Breast epithelium (tissue), 3 donors: ENCODE measurements at regions not wholly inside any gene's neighbourhood (a gene's known extent, or its start where the extent isn't known, plus 50 kb on each side); places are given as distances from the start of the nearest gene placed in this dataset.

ENCODE experiments used
- POLR2A ChIP-seq: fragments of 450-650 bp; IDR thresholded peaks from one replicate; pipeline ENCODE4 v1.6.1; 2016; ENCODE audit warnings: antibody characterized with exemption, mild to moderate bottlenecking, moderate library complexity
- POLR2AphosphoS5 ChIP-seq, 3 donors: sonication (generic); formaldehyde crosslinking; IDR thresholded peaks; one replicate each; pipeline ENCODE4 v1.6.1; 2017; ENCODE audit warnings: antibody characterized with exemption in 3 of 3
- TF ChIP-seq, protein P1 (sequence below), 3 donors: fragments of 450-650 bp; IDR thresholded peaks; one replicate each; pipeline ENCODE4 v1.5.1; 2016 to 2017; ENCODE audit warnings: antibody characterized with exemption in 3 of 3, mild to moderate bottlenecking in 3 of 3, moderate library complexity in 3 of 3

DNA sequence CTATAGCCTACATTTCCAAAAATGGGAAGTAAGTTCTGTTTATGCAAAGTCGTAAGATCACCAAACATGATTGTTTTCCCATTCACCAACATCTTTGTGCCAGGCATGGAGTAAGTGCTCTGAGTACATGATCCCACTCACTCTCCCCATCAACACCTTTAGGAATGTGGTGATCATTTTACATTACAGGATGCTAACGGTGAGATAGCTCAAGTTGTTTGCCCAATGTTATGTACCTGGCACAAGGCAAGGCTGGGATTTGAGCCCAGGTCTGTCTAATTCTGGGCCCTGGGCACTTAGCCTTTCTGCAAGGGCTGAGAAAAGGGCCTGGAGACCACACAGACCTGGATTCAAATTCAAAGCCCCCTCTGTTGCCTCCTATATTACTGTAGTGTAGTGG lies 581.7 kb upstream of the CFAP20DC start:
- TF ChIP-seq POLR2A (no peak), POLR2AphosphoS5 (IDR thresholded peaks at IDR 0.05) (no peak)
- TF ChIP-seq, protein P1, sequence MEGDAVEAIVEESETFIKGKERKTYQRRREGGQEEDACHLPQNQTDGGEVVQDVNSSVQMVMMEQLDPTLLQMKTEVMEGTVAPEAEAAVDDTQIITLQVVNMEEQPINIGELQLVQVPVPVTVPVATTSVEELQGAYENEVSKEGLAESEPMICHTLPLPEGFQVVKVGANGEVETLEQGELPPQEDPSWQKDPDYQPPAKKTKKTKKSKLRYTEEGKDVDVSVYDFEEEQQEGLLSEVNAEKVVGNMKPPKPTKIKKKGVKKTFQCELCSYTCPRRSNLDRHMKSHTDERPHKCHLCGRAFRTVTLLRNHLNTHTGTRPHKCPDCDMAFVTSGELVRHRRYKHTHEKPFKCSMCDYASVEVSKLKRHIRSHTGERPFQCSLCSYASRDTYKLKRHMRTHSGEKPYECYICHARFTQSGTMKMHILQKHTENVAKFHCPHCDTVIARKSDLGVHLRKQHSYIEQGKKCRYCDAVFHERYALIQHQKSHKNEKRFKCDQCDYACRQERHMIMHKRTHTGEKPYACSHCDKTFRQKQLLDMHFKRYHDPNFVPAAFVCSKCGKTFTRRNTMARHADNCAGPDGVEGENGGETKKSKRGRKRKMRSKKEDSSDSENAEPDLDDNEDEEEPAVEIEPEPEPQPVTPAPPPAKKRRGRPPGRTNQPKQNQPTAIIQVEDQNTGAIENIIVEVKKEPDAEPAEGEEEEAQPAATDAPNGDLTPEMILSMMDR (IDR thresholded peaks at IDR 0.05), result no peak
